CD4-positive, alpha-beta T cell treated with Interleukin-4 for 1 hour (primary cell): ENCODE measurements at regions not wholly inside any gene's neighbourhood (a gene's known extent, or its start where the extent isn't known, plus 50 kb on each side); places are given as distances from the start of the nearest gene placed in this dataset.

Experiments used
- DNase-seq, 2 donors: peaks; one replicate each; pipeline ENCODE4 v3.0.0-alpha.2; 2020 to 2022

DNA sequence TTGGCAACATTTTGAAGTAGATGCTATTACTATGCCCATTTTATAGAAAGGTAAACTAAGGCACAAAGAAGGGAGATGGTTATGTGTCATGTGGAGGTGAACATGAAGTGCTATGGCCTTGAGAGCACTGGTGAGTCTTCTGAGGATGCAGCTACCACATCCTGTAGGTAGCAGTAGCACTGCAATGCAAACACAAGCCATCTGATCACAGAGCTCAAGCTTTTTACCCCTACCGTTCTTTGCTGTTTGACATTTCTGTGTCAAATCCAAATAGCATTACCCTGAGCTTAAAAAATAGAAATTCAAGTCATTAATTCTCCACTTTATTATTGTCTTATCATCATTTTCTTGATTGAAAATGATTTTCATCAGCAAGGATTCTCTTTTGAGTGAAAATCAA, 382.9 kb downstream of the KCTD12 start:
- DNase-seq = no peak

- no peak for DNase-seq
These were observed 385.3 kb downstream of the KCTD12 start for GRCh38 chr13:76500894-76501293.

- DNase-seq = no peak
These were observed 386.3 kb downstream of the KCTD12 start for GRCh38 chr13:76499891-76500290.

DNA sequence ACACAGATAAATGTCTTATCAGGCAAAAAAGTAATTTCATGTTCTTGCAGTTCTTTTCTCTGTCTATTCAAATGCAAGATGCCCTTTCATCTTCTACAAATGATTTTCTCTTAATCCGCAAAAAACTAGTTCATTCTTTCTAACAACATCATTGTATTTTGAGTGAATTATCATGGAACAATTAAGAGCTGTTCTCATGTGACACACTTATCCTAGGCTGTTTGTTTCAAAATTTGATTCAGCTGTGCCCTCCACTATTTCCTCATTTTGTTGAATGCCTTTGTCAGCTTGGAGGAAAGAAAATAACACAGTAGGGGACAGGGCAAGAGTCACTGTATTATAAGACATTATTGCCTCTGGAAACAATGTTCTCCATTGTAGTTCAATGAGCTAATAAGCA, 396.9 kb downstream of the KCTD12 start:
- no peak for DNase-seq

- DNase-seq = no peak
These were observed 404.5 kb downstream of the KCTD12 start for GRCh38 chr13:76481738-76482137.

- DNase-seq = no peak
These were observed 411.2 kb downstream of the KCTD12 start for GRCh38 chr13:76474966-76475365.

- DNase-seq = no peak
These were observed 411.8 kb downstream of the KCTD12 start for GRCh38 chr13:76474356-76474755.

- peak; percentile 67 to 72 for DNase-seq
These were observed 412.6 kb downstream of the KCTD12 start for GRCh38 chr13:76473552-76474134.

DNA sequence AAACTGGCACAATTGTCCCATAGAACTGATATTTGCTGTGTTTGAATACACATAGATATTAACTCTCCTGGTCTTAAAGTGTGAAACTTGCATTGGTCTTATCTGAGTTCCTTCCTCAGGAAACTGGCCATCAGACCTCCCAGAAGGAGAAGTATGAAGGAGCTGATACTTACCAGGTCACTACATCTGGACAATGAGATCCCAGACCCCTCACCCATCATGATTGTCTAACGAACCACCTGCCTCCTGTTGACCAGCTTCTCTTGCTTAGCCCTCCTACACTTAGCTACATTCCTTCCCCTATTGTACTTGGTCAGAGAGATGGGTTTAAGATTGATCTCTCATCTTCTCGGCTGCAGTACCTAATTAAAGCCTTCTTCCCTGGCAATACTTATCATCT, 413.3 kb downstream of the KCTD12 start:
- no peak for DNase-seq

DNA sequence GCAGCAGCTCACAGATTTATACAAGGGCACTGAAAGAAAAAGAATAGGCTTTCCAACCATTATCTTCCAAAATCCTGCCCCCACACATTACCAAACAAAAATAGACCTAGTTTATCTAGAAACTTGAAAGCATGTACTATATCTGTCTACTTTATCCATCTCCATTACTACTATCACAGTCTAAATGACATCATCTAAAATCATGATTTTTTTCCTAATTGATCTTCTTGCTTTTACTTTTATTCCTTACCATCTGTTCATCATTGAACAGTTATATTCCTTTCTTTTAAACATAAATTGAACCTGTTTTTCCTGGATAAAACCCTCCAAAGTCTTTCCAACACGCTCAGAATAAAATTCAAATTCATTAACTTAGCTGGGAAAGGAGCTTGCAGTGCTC, 414.7 kb downstream of the KCTD12 start:
- no peak for DNase-seq

DNA sequence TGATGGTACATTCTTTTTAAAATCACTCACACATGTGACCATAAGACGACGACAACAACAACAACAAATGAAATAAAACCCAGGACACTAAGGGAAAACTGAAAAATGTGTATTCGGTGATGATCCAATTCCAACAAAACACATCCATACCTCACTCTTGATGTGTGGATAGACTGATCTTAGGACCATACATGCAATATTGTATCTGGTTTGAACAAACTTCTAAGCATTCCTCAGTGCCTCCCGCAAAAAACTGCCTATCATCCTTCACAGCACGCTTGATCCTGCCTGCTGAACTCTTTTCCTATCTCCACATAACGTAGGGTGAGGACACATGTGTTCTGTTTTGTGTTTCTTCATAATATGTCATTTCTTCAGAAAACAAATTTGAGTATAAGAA, 415.2 kb downstream of the KCTD12 start:
- no peak for DNase-seq

- DNase-seq = no peak
These were observed 420.2 kb downstream of the KCTD12 start for GRCh38 chr13:76466043-76466442.

DNA sequence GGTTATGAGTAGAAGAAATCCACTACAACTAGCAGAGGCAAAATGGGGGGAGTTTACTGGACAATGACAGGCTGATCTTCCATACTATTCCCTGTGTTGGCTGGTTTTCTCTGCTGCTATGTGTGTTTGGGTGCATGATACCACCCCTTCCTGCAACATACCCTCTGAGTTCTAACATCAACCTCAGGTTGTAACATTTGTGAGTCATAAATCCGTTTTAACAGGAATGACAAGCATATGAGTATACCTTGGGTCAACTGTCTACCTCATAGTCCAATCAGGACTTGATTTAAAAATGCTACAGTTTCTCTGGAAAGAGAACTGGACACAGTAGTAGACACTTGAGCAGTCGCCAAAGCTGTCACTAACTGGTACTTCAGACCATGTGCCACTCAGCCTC, 422.9 kb downstream of the KCTD12 start:
- DNase-seq = no peak

DNA sequence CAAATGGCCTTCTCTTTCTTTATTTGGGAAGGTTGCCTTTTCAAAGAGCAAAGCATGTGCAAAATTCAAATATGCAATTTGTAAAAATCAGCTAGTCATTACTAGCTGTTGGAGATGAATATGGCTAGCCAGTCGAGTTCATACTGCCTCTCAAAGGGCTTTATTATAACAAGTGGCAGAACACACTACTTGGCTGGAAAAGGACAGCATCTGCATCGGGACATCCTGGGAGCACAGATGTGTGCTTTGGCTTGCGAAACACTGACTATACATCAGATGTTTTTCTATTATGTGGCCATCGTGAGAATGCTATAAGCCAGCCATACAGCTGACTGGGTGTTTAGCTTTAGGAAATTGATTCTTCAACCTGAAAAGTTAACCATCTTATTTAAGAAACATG, 424.2 kb downstream of the KCTD12 start:
- no peak for DNase-seq

- DNase-seq = no peak
These were observed 424.7 kb downstream of the KCTD12 start for GRCh38 chr13:76461484-76461883.

DNA sequence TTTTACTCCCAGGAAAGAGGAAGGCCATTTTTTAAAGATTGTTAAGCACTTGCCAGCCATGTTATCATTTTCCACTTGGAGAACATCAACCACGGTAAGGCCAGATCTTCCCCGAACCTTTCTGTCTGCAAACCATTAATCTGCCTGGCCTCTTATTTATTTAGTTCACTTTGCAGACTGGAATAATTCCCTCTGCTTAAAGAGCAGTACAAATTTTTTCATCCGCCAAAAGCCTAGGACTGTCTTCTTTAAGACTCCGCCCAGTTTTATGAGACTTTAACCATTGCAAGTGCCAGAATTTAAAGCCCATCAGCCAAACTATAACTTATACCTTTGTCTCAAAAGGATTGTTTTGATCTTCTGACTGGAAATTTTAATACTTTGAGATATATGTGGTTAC, 426.3 kb downstream of the KCTD12 start:
- DNase-seq = no peak

DNA sequence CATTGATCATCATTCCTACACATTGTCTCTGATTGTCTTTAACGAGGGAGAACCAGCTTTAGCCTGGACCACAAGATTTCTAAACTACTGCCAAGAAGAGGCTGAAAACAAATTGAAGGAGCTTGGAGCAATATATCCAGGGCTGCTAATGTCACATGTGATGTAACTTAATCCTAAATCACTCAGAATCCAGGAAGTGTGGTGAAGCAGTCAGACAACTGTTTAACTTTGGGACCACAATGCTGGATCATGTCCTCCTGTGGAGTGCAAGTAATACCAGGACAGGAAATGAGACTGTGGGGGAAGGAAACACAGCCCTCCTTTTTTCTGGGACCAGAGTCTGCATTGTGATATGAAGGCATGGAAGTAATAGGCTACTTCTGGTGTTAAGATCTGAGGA, 430.2 kb downstream of the KCTD12 start:
- DNase-seq = no peak

- no peak for DNase-seq
These were observed 431.2 kb downstream of the KCTD12 start for GRCh38 chr13:76454991-76455390.

GRCh38 chr13:76449716-76450115, 436.5 kb downstream of the KCTD12 start:
- DNase-seq = no peak

- no peak for DNase-seq
These were observed 440.0 kb downstream of the KCTD12 start for GRCh38 chr13:76446191-76446590.

- DNase-seq = no peak
These were observed 445.6 kb downstream of the KCTD12 start for GRCh38 chr13:76440568-76440967.

DNA sequence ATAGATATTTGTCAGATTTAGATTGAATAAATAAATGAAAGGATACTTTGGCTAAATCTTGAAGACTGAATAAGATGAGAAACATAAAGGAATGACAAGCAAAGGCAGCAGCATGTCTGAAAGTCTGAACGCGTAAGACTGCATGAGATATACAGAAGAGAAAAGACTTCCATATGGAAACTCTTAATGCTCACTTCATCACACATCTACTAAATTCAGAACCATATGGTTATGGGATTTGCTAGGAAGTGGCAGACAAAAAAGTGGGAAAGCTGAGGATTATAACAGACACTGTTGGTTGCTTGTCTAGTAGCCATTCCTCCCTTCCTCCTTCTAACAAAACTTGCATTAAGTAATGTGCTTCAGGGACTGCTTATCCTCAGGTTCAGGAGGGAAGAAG, 446.7 kb downstream of the KCTD12 start:
- DNase-seq = no peak

- no peak for DNase-seq
These were observed 448.2 kb downstream of the KCTD12 start for GRCh38 chr13:76438050-76438449.

GRCh38 chr13:76425935-76426334, 460.3 kb downstream of the KCTD12 start:
- no peak for DNase-seq

DNA sequence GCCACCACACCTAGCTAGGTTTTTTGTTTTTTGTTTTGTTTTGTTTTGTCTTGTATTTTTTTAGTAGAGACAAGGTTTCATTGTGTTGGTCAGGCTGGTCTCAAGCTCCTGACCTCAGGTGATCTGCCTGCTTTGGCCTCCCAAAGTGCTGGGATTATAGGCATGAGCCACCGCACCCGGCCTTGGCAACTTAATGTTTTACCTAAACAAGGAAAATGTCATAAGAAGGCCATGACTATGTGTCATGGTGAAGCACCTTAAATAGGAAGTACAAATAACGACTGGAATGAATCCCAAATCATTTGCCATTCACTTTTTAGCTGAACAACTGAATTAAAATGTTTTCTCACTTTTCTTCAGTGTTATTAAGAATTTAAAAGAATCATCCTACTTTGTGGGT, 465.2 kb downstream of the KCTD12 start:
- DNase-seq = no peak

DNA sequence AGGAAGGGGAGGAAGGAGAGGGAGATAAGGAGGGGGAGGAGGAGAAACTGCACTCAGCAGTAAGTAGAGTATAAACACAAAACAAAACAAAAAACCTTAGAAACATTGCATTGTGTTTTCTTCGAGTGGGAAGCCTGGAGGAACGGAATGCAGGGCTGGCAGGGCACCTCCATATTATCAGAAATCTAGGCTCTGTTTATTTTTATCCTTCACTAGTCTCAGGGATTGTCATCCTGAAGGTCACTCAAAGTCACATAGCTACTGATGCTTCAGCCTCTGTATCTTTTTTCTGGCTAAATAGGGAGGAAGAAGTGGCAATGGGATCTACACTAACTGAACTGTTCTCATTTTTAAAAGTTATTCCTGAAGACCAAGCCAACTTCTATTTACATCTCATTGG, 467.8 kb downstream of the KCTD12 start:
- DNase-seq = no peak
